Stimulated activated CD8-positive, alpha-beta memory T cell treated with anti-CD3 and anti-CD28 coated beads, Interleukin-7, amount 100 ng/mL, for 24 hours (primary cell): ENCODE measurements at regions not wholly inside any gene's neighbourhood (a gene's known extent, or its start where the extent isn't known, plus 50 kb on each side); places are given as distances from the start of the nearest gene placed in this dataset.

Experiments
- DNase-seq: peaks from one replicate; pipeline ENCODE4 v3.0.0-alpha.2; 2020; ENCODE audit warnings: low read depth

DNA sequence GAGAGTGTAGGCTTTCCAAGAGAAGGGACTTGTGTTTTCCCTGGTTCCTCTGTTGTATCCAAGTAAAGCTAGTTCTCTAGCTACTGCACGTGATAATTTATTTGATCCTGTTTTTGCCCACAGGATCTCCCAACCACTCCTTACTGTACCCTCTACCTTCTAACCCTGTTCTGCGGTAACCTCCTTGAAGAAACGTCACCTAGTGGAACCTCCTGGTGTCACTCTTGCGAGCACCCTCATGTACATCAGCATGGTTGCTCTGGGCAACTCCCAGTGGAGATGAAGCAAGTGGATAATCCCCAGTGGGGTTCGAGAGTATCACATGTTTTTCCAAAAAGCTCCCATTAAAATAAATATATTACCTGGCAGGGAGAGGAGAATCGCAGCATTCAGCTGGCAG, 108.9 kb upstream of the CLMP start:
- DNase-seq, result no peak

DNA sequence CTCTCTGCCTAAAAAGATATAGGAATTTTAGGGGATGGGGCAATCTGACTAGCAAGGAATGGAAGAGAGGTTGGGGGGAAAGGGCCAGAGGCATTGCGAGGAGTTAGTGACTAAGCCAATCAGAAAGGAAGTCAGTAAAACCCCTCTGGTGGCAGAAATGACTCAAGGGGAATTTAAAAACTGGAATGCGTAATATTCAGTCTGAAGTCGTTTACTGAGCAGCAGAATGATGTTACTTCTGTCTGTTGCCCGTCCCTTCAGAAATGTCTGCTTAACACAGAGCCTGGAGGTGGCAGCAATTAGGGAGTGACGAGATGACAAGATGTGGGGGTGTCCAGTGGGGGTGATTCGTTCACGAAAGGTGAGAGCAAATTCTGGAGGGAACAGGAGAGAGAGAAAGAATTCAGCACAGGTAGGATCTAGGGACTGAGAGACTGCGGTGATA, 107.7 kb upstream of the CLMP start:
- no peak for DNase-seq

DNA sequence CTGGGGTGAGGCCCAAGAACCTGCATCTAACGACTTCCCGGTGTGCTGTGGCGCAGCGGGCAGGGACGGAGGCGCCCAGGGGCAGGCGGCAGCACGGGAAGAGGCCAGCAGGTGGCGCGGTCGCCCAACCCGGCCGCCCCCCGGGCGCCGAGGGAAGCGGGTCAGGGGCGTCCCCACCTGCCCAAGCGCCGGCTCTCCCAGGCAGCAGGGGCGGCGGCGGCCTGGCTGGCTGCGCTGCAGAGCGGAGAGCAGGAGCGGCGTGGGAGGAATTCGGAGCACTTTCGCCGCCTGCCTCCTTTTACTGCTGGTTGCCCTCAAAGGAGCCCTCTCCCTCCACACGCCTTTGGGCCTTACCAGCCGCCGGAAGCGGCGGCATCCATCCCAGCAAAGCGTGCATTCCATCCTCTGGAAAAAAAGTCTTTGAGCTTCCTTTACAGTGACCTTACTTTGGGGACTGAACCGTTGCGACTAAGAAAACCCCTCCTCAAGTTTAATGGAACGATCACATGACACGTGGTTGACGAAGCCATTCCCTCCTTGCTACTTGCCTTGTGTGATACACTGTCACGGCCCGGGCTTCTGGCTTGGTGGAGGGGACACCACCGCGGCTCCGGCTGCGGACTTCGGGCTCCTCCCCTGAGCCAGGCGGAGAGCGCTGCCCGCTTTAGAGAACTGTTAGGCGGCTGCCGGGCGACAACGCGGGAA, 106.8 kb upstream of the CLMP start:
- DNase-seq, result peak; percentile 45

DNA sequence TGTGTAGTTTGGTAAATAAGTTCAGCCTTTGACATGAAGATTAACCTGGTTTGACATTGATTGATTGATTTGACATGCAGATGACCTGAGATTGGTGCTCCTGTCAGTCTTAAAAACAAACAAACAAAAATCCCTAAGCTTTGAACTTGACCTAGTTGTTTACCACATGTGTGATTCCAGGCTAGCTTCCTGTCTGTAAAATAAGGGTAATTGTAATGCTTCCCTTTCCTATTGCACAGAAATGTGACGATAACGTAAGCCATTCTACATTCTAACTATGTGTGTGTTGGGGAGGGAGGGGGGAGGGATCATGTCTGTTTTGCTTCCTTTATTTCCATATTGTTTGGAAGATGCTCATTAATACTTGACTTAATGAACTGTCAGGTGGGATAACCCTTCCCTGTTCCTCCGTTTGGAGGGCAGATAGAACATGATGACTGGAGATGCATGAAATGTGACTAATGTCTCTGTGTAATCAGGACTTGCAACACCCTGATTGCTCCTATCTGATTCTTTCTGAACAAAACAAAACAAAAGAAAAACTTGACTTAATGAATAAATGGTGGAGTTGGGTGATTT, 106.1 kb upstream of the CLMP start:
- DNase-seq, result no peak

DNA sequence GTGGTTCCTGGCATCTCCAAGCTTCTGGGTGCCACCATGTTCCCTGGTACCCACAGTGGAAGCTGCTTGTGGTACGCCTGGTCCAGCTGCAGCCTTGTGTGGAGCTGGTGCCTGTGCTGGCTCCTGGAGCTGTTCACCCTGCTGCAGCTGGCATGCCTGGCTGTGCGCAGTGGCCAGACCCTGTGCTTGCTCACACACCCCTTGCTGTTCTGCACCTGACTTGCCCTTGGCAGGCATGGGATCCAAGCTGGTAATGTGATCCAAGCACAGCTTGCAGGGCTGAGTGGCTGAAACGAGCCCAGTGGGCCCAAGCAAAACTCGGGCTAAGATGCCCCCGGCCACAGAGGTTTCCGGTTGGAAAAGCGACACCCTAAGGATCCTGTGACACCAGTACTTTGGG, 104.7 kb upstream of the CLMP start:
- no peak for DNase-seq

DNA sequence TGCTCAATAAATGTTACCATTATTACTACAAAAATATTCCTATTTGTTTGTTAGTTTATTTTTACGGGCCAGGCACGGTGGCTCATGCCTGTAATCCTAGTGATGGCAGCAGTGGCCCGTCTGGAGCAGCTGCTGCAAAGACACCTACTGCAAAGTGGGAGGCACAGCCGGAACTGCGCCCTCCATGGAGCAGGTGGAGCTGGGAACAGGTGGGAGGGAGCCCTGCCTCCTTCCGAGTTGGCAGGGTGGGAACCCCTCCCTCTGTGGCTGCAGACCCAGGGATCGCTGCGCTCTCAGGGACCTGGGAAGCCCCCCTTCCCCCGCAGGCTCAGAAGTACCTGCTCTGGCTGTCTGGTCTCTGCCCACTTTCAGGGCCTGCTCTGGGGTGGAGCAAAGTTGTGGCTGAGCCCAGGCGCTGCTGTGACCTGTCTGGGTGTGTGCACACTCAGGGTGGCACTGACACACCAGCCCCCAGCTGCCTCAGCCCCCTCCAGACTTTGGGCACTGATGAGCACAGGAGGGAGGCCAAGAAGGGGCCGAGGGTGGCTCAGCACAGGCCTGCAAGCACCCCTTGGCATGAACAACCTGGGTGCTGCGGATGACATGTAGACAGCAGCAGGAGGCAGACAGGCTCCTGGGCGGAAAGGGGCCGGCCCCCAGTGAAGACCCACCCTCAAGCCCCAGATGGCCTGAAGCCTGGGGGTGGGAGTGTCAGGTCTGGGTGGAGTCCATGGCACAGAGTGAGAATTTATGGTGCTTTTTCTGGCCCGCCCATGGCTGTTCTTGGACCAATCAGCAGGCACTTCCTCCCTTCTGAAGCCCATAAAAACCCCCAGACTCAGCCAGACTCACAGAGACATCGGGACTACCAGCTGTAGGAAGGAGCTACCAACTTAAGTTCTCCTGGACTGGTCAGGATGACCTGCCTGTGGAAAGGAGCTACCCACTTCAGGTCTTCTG, 103.7 kb upstream of the CLMP start:
- no peak for DNase-seq

DNA sequence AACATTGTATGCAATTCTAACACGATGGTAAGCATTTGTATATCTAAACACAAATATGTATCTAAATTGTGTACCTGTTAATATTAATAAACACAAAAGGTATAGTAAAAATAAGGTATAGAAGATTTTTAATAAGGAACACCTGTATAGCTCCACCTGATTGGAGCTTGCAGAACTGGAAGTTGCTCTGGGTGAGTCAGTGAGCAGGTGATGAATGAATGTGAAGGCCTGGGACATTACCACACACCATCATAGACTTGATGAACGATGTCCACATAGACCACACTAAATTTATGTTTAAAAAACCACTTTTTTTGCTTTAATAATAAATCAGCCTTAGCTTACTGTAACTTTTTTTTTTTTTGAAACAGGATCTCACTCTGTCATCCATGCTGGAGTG, 97.6 kb upstream of the CLMP start:
- DNase-seq, result no peak

DNA sequence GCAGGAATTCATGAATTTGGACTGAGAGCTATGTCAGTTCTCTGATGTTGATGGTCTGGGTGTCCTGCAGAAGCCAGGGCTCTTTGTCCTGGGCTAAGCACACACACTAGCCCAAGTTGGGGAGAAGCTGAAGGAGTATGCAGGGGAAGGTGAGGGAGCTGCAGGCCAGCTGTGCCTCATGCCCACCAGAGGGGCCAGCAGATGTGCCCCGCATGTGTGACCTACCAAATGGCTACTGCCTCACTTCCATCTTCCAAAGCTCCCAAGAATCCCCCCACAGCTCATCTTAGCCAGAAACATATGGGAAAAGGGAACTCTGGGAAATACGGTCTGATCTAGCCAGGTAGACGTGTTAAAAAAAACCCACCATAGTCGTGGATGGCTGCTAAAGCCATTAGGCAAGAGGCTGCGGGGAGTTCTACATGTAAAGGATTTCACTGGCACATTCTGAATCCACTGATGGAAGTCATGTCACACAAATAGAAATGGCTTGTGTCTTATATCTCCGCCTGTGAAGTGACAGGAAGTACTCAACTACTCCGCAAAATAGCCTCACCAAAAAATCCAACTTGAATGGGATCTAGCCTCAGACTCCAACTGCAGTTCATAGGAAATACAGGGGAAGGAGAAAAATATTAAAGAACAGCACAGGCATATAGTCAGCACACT, 96.3 kb upstream of the CLMP start:
- DNase-seq, result no peak

DNA sequence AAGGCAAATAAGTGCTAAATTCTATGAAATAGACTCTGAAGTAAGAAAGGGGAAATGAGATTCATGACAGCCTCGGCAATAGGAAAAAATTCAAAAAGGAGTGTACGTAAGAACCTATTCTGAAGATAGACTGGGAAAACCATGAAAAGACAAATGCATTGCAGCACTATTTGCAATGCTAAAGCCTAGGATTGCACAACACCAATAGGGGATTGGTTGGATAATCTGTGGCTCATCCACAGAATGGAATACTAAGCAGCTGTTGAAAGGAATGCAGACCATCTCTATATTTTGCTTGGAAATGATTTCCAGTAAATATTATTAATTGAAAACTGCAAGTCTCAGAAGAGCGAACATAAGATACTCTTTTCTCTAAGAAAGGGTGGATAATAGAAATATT, 91.7 kb upstream of the CLMP start:
- no peak for DNase-seq

DNA sequence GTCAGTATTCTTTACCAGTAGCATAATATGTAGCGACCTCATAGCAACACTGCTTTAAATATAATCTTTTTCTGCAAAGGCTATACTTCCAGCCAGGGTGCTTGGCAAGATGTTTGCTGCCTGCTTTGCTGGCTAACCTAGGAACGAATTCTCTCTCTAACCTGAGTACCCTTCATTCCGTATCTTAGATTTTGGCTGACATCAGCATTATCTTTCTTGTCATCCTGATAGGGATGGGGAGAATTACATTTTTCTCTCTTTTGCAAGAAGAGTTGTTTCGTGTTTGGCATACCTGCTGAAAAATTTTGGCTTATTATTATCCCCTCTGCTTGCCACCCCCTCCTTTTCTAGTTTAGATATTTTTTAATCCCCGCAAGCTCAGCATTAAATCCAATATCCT, 91.2 kb upstream of the CLMP start:
- DNase-seq, result no peak

DNA sequence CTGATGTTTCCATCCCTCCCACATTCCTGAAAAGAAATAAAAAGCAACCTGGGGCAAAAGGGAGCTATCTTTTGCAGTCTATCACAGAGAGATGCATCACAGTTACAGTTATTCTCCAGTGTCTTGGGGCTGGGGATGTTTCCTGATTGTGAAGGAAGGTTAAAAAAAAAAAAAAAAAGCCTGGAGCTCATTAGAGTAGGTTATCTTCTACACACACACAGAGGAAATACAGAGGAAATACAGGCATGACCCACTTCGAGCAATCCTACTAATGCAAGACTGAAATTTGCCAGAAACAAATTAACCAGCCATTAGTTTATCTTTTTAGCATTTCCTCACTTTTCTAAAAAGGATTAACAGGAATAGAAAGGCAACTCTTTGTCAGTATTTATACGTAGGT, 89.4 kb upstream of the CLMP start:
- no peak for DNase-seq

DNA sequence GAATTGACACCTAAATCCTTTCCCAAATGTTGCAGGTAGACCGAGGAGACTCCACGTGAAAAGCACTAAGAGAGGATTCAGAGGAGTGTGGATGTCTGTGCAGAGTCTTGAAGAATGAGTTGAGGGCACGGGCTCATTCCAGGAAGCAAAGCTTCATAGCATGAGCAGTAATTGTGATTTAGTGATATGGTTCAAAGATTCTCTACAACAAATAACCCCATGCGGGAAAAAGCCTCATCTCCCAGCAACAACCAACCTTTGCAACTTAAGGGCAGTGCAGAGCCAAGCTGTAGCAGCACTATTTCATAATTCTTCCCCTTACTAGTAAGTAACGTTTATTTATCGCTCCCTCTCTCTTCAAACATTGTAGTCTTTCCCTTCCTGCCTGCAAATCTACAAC, 87.5 kb upstream of the CLMP start:
- DNase-seq, result no peak

DNA sequence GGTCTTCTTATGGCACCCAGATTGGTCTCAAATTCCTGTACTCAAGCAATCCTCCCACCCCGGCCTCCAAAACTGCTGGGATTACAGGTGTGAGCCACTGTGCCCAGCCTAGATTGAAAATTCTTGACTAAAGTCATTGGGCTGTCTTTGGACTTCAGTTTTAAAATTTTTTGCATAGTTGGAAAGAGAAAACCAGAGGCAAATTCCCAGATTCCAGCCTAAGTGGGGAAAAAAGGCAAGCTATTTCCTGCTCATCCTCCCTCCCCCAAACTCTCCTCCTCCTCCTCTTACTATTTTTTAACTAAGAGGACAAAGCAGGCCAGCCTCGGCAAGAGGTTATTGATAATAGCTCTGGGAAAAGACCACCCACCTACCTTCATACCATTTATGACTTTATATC, 78.6 kb upstream of the CLMP start:
- DNase-seq, result no peak

DNA sequence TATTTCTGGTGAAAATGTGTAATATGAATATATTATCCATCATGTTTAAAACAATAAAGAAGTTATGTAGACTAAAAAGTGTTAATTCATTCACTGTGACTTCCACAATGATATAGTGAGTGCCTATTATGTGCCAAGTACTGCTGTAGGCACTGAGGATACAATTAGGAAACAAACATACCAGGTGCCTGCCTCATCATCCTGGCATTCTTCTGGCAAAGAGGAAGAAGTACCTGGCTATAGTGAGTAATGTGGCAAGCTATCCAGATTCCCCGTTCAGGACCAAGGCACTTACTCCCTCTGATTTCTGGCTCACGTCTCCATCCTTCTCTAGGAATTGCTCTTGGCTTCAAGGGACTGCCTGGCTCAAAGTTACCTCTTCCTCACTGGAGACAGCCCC, 77.5 kb upstream of the CLMP start:
- no peak for DNase-seq

DNA sequence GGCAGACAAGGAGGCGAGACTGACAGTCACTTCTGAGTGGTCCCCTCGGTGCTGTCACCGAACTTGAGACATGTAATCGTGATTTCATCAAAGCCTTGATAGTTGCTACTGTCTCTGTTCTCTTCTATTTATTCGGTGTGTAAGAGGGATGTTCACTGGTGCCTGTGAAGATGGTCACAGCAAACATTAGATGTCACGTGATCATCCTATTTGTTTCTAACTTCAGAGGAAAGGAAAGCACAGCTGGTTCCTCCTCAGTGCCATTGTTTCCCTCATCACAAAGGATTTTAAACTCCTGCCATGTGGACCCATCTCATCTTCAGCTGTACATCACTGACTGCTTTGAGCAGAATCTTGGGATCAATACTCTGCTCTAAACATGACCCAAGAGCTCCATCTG, 73.1 kb upstream of the CLMP start:
- no peak for DNase-seq

DNA sequence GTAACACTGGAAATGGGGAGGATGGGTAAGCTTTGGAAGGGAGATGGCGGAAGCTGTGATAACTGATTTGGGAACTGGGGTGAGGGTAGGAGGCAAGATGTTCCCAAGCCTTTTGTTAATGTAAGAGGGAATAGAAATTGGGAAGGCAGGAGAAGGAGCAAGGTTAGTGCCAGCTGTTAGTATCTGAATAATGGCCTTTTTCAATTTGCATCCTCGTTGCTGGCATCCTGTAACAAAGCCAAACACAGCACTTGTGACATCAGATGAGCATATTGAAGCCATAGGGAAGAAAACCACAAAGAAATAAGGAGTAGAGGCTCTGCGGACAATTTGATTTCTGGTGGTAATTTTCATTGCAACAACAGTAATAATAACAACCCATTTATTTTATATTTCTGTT, 70.9 kb upstream of the CLMP start:
- no peak for DNase-seq

DNA sequence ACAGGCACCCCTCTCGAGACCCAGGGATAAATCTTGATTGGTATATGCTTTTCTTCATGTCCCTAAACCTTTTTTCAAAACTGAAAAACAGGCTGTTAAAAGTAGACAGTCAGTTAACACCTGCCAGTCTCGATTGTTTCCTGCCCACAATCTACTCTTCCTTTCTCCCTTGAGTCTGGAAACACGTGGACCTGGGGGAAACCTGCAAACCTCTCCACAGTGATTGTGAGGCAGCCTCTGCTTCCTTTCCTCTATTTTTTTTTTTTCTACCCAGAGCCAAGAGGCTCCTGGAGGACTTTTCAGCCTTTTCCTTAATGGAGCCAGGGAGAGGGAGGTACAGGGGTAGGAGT, 69.4 kb upstream of the CLMP start:
- no peak for DNase-seq

DNA sequence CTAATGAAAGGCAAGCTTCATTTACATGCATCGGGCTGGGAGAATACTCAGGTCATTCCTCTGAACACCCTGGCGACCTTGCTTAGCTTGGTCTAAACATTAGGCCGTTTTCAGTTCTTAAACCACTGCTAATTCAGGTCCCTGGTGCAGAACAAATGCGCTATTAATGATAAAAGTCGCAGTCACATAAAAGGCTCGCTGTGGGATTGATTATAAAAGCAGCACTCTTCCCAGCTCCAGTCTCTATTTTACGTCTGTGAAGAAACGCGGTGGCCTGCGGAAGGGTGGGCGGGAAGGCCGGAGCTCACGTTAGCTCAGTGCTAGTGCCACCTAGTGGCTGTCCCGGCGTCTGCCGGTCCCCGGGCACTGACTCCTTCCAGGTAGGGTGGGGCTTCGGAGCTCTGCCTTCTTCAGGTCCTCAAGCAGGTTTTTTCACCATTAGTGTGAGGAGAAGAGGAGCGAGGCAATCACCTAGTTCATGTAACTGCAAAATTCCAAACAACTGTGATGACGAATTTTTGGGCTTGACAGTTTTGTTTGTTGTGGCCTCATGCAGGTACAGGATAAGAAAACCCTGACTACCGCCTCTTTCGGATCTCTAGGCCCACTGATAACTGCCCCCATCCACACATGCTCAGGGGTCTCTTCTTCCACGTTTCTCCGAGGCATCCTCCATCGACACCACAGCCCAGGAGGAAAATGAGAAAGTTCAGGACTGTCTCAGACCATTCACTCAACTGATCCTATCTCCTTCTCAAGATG, 66.5 kb upstream of the CLMP start:
- DNase-seq, result peak; percentile 51

DNA sequence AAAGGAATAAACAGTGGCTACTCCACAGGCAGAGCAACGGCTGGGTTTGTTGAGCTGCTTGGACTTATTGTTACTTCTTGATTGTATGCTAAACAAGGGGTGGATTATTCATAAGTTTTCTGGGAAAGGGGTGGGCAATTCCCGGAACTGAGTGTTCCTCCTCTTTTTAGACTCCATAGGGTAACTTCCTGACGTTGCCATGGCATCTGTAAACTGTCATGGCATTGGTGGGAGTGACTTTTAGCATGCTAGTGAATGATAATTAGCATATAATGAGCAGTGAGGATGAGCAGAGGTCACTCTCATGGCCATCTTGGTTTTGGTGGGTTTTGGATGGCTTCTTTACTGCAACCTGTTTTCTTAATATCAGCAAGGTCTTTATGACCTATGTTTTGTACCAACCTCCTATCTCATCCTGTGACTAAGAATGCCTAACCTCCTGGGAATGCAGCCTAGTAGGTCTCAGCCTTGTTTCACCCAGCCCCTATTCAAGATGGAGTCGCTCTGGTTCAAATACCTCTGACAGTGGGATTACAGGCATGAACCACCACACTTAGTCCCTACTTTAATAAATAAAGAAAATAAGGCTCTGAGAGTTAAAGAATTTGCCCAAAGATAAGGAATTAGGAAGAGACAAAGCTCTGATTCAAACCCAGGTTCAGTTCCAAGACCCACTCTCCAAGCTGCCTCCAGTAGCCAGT, 65.6 kb upstream of the CLMP start:
- no peak for DNase-seq

DNA sequence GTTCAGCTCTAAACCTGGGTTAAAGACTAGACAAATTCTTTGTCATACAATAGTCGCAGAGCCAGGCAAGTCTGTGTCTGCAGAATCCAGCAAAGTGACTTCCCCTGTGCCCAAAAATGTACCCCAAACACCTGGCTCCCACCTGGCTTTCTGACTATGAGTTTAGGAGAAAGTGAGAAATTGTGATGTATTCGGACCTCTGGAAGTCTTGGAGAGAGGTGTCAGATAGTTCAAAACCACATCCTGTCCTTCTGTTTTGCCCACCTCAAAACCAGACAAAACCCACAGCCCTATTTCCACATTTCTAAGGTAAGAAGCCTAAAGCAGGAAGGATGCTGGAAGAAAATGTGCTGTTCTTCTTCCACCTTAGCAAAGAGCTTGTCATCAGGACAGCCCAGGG, 63.8 kb upstream of the CLMP start:
- no peak for DNase-seq

DNA sequence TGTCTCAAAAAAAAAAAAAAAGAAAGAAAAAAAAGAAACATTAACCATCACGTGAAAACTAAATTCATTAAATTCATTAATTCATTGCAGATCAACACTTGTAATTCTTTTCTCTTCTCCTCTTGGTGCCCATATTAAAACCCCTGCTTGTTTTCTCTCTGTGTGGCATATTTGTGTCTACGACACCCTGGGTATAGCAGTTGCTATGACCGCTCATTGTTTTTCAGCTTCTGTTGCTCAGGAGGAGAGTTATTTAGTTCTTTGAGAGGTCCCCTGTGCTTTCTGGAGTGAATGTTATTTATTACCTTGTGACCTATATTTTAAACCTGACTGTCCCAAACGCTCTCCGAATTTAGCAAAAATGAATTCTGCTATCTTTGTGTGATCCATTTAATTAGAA, 62.3 kb upstream of the CLMP start:
- DNase-seq, result no peak
